SKM-1 (cell line): ENCODE measurements at regions not wholly inside any gene's neighbourhood (a gene's known extent, or its start where the extent isn't known, plus 50 kb on each side); places are given as distances from the start of the nearest gene placed in this dataset.

ENCODE experiments used
- DNase-seq: peaks from one replicate; lab custom pipeline; 2025; ENCODE audit not compliant: unreplicated experiment; lab: John Stamatoyannopoulos, UW

- DNase-seq, result no peak
Measured at GRCh38 chr2:122884889-122885288, 1129.4 kb downstream of the TSN start.

DNA sequence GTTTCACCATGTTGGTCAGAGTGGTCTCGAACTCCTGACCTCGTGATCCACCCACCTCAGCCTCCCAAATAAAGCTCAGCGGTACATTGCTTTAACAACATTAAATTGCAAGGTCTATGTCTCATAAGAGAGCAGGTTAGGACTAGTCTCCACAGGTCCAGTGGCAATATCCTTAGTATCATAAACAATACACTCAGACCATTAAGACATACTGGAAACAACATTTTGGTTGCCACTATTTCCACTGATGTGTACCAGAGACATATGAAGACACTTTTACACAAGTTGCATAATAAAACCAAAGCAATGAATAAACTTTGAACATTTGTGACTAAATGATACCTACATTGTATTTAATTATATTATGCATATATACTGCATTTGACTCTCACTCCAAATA is 1130.0 kb downstream of the TSN start:
- no peak for DNase-seq

- no peak for DNase-seq
Measured at GRCh38 chr2:122886479-122887145, 1131.2 kb downstream of the TSN start.

DNA sequence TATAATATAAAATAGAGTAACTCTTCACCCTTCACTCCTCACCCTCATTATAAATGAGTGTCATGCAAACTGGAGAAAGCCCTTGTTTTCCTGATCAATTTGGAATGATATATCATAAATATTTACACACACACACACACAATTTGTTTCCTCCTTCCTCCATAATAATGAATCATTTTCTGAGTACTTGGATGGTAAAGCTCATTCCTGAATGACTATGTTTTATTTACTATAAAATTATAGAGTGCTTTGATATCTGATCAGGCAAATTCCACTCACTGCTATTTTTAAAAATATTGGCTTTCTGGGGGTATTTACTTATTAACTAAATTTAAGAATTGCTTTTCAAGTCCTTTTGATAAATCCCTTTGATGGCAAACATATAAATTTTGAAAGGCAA is 1125.5 kb upstream of the CNTNAP5 start:
- no peak for DNase-seq

DNA sequence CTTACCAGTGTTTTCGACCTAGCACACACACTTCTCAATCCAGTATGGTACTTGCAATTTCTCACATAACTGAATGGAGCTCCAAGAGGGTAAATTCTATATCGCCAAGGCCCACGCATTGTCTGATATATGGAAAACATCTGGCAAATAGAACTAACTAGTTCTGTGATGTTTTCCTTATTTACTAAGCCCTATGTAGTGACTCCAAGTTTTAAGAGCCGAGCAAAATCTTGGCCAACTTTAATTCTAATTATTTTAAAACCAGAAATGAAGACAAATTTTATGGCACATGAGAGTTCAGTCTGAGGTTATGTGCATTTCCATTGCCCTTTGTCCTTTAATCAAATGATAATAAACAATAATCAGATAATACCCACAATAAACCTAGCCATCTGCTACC is 1119.7 kb upstream of the CNTNAP5 start:
- DNase-seq, result no peak

GRCh38 chr2:122908159-122908558 is 1116.9 kb upstream of the CNTNAP5 start:
- DNase-seq, result no peak

- DNase-seq, result no peak
Measured at GRCh38 chr2:122927197-122927596, 1097.9 kb upstream of the CNTNAP5 start.

DNA sequence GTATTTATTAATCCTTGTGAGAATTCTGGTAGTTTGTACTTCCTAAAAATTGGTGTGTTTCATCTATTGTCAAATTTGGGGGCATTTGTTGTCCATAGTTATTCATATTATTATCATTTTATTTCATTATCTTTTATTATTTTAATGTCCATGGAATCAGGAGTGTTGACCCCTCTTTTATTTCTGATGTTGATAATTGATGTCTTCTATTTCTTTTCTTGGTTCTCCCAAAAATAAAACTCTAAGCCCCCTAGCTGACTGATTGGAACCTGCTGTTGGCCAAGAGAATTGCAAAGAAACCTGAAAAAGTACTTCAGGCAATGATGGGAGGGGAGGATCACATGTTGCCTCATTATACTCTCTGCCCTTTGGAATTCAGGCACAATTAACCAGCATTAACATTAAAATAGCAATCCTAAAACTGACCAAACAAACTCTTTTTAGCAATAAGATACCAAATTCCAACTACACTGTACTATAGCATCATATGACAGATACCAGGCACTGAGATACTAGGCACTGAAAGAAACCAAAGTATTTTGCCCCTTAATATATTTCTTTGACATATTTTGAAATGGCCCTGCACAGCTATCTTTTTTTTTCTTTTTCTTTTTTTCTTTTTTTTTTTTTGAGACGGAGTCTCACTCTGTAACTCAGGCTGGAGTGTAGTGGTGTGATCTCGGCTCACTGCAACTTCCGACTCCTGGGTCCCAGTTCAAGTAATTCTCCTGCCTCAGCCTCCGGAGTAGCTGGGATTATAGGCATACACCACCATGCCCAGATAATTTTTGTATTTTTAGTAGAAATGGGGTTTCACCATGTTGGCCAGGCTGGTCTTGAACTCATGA is 1097.2 kb upstream of the CNTNAP5 start:
- no peak for DNase-seq

DNA sequence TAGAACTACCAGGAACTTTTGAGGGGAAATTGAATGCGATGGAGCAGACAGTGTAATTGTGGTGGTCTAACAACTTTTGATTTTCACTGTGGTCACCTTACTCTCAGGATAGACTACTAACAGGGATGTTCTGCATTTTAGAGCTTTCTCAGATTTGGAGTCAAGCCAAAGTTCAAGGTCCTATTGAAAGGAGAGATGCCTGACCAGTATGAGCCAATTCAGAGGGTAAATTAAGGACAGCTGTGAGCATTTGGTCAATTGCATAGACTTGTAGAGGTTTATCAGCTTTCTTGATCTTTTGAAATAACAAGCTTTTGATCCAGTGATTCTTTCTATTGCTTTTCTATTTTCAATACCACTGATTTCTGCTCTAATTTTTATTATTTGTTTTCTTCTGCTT is 1095.7 kb upstream of the CNTNAP5 start:
- DNase-seq, result no peak

GRCh38 chr2:122935506-122935905 is 1089.6 kb upstream of the CNTNAP5 start:
- no peak for DNase-seq

GRCh38 chr2:122939796-122940195 is 1085.3 kb upstream of the CNTNAP5 start:
- DNase-seq, result no peak

- no peak for DNase-seq
Measured at GRCh38 chr2:122949523-122949922, 1075.6 kb upstream of the CNTNAP5 start.

DNA sequence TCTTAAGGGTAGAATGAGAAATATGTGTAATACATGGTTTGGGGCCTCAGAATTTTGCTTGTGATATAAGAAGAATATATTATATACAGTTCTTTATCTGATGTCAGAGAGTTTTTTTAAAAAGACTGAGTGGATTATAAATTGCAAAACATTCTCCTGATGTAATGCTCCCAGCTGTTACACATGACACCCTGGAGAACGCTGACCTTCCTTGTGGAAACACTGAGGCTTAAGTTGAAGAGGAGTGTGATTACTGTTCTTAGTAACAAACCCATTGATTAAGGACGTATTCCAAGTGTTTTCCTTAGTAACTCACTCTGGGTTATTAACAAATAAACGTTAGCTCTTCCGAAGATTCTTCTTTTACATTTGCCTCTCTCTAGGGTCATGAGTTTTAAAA is 1069.3 kb upstream of the CNTNAP5 start:
- no peak for DNase-seq

DNA sequence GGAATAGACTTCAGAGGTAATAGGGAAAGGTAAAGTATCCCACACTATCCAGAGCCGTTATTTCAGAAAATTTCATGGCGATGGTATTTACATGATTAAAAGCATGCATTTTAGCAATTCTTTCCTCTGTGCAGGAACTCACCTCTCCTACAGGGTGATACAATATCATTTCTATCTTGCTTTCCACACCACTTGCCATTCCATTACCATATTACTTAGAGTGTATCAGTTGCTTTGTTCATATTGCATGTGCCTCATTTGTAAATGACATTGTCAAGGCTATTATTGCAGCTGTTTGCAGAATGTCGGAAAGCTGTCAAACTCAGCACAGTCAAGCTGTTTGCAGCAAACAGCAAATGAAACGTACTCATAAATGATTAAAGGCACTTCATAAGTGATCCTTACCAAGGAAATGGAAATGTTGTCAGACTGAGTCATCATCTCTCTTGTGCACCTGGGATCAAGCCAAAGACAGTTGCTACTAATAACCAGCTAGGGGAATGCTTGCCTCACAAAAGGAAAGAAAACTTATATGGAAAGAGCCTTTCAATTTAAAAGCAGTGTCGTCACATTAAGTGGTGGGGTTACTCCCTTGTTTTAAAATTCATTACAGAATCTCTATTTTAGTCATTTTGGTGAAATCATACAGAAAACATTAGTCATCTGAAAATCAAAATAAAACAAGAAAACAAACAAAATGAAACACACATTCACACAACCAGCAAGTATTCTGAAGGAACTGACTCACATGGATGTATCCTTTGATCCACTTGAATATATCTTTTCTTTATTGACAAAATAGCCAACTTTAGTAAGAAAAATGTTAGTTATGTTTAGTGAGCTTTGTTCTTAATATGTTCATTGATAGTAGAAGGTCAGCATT is 1064.1 kb upstream of the CNTNAP5 start:
- no peak for DNase-seq

DNA sequence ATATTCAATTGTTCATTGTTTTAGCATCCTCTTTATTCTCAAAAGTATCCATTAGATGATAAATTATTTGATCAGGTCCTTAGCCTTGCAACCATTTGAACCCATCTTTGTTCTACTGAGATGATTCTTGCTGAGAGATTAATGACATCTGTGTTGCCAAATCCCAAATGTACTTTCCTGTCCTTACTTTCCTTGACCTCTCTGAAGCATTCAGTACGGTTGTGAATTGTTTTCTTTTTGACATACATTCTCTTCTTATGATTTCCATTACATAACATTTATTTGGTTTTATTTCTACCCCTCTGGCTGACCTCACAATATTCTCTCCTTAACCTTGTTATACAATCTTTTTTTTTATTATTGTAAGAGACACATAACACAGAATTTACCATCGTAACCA is 1058.6 kb upstream of the CNTNAP5 start:
- no peak for DNase-seq

- DNase-seq, result no peak
Measured at GRCh38 chr2:122977580-122977979, 1047.5 kb upstream of the CNTNAP5 start.

GRCh38 chr2:122980671-122981070 is 1044.4 kb upstream of the CNTNAP5 start:
- DNase-seq, result peak; percentile 63

DNA sequence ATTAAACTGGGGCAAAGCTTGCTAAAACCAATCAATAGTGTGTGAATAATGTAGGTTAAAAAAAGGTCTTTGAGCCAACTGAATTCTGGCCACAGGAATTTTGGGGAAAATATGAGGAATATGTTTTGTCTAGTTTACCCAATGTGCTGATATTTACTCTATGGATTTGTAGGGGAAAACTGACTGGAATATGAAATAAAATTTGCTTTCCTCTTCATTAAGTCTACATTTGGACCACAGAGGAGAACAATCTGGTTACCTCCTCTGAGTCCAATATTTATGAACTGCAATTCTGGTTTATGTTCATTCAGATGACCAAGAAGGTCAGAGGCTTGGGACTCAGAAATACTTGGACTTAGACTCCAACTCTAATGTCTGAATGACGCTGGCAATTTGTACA is 1042.2 kb upstream of the CNTNAP5 start:
- DNase-seq, result no peak

GRCh38 chr2:122988395-122989221 is 1036.5 kb upstream of the CNTNAP5 start:
- no peak for DNase-seq

DNA sequence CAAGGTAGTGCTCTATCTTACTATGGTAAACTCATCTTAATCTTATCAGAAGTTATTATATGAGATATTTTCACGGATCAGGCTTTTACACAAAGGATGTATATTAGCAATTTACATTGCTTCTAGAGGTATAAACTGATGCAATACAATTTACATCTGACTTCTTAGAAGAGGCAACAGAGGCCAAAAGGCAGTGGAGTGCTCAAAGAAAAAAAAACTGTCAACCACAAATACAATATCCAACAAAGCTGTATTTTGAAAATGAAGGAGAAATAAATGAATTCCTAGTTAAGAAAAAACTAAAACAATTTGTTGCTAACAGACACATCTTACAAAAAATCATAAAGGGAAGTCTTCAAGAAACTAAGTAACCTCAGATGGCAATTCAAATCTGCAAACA is 1031.5 kb upstream of the CNTNAP5 start:
- no peak for DNase-seq

- DNase-seq, result no peak
Measured at GRCh38 chr2:122999258-122999657, 1025.8 kb upstream of the CNTNAP5 start.
